Right hindlimb (tissue), 1 donor: ENCODE measurements at regions not wholly inside any gene's neighbourhood (a gene's known extent, or its start where the extent isn't known, plus 50 kb on each side); places are given as distances from the start of the nearest gene placed in this dataset.

Source experiments
- DNase-seq: peaks from one replicate; pipeline ENCODE4 v3.0.0-alpha.2; 2018

DNA sequence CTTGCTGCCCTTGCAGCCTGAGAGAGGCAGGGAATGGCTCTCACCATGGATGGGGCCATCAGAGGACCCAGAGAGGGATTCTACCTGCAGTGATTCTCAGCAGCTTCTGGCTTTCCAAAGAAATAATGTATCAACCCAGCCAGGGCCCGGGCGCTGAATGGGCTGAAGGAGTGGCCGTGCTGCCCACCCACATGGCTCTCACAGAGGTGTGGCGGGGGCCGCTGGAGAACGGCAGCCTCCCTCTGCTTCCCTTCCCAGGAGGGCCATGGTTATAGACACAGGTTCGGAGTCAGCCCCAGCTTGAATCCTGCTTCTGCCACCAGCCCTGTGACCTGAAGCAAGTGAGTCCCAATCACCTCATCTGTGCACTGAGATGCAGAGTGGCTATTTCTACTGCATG, 82.7 kb downstream of the THAP12 start:
- no peak for DNase-seq

DNA sequence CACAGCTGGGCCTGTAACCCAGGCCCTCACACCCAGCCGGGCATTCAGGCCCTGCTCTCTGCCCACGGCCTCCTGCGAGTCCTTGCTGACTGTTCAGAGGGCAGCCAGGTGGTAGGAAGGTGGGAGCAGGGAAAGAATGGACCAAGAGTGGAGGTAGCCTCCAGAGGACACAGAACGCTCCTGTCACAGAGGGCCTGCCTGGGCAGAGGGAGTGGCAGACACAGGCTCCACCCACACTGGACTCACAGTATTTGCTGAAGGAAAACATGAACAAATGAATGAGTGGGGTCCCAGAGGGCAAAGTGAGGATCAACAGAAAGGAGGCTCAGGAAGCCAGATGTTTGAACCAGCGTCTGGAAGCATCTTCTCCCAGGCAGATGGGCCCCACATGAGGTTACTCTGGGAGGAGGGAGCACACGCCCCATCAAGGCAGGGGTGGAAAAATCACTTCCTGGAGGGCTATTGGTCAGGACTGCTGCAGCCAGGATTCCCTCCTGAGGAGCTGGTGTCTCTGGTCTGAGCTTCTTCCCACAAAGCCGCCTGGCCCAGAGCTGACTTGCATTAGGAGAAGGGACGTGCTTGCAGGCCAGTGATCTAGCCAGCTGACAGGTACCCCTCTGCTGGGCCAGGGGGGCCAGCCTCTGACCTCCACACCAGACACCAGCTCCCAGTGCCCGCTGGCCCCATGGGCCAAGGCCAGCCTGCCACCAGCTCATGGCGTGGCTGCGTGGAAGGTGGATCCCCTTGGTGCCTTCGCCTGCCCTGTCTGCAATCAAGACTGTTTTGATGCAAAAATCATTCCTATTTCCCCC, 84.0 kb downstream of the THAP12 start:
- no peak for DNase-seq

DNA sequence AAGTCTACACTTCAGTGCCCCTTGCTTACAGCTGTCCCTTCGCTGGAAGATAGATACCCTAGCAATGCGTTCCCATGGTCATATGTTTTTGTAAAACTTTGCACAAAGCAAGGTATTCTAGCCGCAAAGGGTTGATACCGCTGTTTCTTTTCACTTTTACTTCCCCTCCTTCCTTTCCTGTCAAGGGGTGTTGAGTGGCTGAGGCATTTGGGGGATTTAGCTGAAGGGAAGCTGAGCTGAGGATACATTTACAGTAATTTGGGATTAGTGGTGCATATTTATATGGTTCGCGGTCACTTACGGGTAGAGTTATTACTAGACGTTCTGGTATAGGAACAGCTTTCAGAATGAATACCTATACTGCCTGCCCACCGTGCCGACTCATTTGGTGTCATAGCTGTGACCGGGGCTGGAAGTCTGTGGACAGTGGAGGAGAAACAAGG, 86.9 kb upstream of the WNT11 start:
- no peak for DNase-seq

DNA sequence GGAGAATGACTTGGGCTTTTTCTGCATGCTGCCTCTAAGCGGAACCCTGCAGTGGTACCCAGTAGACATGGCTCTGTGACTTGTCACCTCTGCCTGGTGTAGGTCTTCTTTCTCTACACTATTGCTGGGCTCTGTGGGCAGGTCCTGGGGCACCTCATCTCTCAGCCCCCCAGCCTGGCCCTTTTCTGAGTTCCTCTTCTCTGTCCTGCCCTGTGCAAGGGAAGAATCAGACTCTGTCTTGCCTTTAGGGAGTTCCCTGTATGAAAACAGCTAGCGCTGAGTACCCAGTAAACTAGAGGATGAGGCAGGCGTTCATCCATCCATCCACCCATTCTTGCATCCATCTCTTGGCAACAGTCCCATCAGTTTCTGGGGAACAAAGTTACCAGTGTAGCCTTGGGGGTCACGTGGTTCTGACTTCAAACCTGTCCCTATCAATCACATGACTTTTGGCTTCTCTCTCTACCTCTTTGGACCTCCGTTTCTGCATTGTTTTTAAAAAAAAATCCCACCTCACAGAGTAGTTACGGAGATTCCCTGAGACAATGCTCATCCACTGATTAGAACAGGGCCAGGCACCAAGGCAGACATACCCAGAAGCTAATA, 86.4 kb upstream of the WNT11 start:
- DNase-seq: no peak

DNA sequence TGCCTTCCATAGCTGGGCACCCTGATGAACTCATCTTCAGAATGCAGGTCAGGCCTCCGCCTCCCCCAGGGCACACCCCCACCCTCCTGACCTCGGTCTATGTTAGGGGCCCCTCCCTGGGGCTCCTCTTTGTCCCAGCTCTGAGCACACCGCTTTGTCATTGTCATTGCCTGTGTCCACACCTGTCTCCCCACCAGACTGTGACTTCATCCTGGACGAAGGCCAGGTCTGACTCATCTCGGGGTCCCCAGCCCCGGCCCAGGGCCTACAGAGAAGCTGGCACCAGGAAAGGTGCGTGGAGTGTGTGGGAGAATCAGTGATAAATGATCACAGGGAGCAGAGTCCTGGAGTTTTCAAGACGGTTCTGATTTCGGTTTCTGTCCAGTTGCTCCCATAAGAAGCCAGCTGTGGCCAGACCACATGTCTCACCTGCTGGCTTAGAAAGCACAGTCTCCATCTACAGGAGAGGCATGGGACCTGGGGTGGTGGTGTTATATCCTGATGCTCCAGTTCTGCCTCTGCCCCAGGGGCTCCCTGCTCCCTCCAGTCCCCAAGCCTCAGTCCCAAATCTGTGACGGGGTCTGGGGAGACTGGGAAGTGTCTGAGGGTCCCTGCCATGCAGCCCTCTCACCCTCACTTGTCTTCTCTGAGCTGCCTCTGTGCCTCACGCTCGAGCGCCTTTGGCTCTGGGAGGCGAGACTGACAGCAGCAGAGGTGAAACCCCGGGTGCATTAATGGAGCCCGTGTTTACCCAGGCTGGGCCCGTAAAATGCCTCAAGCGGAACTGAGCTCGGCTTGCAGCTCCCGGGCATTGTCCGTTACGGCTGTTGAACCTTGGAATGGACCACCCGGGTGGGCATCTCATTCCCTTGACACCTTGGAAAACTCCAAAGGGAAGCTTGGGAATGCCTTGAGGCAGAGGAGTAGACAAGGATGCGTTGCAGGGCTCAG, 85.5 kb upstream of the WNT11 start:
- DNase-seq: no peak

DNA sequence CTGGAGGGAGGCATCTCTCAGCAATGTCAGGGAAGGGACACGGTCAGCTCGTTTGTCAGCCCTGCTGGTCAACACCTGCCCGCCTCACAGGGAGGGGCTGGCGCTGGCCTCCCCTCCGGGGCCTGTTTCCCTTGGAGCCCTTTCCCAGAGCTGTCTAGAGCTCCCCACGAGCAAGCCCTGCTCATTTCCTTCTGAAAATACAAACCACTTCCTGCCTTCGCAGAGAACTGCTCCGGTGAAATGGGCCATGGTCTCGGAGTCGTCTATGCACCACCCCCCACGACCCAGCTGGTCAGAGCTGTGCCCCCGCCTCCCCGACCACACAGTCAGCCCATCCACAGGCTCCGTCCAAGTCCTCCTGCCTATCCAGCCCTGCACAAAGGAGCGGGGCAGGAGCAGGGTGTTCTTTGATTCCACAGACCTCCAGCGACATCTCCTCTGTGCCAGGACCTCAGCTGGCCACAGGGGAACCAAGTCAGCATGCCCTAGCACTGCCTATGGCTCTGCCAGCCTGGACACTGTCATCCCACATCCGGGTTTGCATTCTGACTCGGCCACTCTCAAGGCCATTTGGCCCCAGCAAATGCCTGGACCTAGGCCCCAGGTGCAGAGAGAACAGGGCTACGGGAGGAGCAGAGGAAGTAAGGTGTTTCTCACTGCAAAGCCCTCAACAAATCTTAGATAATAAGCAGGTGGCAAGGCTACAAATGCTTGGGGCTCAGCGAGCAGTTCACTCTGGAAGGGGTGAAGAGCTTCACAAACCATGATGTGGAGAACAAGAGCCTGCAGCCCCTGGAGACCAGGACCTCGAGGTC, 82.1 kb upstream of the WNT11 start:
- DNase-seq: no peak

DNA sequence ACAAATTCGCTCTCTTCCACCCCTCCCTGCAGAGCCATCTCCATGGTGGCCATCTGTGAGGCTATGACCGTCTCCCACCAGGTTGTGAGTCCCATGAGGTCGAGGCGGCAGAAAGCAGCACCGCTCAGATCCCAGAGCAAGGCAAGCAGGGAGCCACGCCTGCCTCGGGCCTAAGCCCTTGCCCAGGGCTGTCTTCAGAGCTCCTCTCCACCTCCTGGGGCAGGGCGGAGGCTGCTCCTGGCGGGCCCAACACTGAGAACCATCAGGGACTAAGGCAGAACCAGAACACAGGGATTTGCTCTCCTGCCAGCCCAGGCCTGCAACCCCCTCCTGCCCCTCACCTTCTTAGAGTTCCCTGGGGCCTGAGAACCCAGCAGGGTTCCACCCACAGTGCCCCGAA, 80.9 kb upstream of the WNT11 start:
- DNase-seq: no peak

DNA sequence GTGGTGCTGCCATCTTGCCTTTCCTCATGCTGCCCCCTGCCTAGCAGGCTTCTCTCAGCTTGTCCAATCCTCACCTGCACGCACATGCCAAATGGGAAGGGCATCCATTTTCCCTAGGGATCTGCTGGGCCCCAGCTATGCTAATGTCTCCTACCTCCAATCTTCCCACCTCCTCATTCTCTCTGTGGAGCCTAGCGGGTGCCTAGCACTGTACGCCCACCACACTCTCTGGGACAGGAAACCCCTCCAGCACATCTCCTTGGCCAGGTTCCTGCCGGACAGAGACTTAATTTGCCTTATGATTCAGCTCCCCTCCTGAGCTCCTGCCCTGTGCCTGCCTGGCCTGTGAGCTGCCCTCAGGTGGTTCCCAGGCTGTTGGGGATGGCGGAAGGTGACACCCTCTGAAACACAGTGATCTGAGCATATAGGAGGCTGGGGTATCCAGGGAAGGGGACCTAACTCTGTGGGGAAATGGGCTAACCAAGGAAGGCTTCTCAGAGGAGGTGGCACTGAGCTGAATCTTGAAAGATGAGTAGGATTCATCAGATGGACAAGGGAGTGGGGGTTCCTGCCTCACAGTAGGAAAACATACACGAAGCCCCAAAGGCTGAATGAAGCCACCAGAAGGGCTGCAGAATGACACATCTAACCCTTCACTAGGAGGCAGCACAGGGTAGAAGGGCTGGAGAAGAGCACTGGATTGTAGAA, 79.2 kb upstream of the WNT11 start:
- no peak for DNase-seq

DNA sequence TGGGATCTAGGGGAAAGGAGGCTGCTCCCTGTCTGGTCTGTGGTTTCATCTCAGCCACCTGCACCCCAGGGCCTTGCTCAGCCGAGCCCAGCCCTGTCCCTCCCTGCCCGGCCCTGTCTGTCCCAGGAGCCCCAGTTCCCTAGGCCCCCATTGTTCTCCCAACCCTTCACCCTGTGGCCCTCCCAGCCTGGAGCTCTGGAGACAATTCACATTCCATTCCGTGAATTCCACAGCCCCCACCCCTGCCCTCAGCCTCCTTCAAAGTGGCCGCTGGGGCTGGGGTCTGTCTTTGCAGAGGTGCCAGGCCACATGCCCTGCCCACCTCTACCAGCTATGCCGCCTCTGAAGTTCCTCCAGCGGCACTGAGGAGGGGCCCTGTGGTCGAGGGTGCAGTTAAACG, 77.9 kb upstream of the WNT11 start:
- DNase-seq: no peak

DNA sequence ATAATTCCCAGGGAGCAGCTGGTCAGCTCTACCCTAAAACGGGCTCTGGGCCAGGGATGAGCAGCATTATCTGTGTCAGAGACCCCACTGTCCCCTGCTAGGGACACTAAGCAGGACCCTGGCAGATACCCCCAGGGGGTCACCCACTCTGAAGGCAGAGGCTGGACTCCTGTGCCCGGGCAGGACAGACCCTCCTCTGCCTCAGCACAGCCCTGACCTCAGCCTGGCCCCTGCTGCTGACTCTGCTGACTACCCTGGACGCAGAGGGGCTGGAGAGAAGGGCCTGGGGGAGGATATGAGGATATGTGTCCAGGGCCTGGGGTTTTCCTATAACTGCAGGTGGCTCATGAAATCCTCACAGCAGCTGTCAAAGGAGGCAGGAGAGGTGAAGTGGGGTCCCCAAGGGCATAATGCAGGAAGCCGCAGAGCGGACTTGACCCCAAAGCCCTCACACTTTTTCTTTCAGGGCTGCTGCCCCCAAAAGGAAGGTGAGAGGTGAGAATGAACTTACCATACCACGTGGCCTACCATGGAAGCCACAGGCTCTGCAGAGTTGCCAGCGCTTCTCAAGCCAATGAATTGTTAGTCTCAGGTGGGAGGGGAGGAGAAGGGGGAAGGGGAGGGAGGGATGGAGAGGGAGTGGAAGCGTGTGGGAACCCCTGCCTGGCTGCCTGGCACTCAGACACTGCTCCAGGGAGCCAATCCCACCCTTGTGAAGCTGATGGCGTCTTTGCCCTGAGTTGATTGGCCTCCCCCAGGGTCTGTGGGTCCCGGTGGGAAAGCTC, 76.7 kb upstream of the WNT11 start:
- no peak for DNase-seq

DNA sequence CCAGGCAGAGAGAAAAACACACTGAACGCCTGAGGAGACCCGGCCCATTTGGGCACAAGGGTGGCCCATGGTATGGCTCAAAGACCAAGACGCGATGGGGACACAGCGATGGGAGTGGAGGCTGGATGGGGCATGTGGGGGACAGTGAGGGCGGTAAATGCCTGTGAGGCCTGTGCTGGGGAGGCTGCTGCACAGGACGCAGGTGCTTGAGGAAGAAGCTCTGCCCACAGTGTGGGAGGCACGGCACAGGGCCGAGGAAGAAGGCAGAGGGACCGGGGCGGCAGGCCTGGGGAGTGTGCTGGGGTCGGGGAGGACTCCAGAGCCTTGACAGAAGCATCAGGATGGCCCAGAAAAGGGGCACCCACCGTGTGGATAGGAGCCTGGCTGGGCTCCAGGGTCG, 75.9 kb upstream of the WNT11 start:
- no peak for DNase-seq

DNA sequence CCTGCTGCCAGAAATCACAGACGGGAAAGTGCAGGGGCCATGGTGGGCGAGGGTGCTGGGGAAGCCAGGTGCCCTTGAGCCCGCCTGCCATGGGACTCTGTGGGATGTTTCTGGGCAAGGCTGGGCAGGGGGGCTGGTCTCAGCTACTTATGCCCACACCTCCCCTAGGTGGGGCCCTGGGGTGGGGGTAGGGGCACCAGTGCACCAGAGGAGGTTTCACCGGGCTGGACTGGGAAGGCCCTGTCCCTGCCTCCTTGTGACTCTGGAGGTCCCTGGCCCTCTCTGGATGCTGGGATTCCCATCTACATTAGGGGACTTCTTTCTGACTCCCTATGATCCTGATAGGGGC, 75.2 kb upstream of the WNT11 start:
- DNase-seq: no peak

DNA sequence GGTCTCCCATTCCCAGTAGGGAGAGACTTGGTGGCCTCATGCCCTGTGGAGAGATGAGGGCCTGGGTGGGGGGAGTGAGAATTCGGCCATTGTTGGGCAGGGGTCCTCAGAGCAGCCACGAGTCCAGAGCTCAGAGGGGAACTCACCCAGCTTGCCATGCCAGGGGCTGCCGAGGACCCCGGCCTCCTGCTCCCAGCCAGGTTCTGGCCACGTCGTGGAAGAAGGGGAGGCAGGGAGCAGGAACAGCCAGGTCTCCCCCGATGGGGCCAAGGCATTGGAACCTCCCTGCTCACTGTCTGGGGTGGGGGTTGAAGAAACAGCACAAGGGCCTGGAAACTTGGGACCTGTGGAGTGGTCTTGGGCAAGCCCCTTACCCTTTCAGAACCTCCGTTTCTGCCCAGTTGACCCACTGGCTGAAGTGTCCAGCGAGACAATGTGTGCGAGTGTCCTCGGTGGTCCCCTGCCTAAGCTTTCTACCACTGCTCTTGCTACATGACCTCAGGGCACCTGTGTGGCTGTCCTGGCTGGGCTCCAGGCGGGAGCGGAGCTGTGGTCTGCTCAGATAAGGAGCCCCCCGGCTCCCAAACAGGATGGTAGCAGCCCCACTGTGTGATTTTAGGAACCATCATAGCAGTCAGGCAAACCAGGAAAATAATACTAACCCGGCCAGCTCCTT, 74.7 kb upstream of the WNT11 start:
- DNase-seq: no peak

DNA sequence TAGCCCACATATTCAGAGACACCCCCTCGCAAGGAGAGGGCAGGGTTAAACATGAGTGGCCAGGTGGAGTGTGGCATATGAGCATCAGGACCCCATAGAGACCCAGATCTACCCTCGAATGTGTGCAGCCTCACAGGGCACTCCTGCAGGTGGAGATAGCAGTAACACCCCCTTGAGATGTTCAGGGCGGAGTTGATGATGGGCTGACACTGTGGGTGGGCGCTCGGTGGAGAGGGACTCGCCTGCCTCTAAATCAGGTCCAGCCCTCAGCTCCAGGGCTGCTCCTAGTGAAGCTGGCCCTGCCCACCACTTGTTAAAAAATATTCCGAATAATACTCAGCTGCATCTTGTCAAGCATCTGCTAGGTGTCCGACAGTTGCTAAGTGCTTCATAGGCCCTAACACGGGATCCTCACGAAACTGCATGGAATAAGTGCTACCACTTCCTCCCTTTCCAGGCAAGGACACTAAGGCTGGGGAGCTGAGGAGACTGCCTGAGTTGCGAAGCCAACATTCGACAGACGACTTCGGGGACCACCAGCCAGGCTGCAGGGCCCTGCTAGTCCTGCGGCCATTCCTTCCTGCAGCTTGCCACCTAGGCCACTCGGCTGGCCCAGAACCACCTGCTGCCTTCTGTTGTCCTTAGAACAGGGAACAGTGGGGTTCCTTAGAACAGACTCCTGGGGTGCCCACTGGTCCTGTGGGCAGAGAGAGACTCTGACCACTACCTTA, 74.0 kb upstream of the WNT11 start:
- DNase-seq: no peak

DNA sequence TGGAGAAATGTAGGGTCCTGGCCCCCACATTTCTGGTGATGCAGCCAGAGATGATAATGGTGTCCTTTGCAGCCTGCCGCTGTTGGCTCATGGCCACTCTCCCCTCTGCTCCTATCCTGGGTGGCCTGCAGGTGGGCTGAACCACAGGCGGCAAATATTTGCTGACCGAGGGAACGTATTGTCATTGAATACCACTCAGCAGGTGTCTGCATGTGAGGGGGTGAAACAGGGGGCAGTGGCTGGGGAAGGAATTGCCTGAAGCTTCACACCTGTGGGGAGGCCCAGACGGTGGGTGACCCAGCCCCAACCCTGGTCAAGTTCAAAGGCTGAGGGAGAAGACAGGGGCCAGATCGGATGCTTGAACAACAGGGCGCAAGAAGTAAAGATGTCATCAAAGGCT, 73.3 kb upstream of the WNT11 start:
- DNase-seq: no peak

DNA sequence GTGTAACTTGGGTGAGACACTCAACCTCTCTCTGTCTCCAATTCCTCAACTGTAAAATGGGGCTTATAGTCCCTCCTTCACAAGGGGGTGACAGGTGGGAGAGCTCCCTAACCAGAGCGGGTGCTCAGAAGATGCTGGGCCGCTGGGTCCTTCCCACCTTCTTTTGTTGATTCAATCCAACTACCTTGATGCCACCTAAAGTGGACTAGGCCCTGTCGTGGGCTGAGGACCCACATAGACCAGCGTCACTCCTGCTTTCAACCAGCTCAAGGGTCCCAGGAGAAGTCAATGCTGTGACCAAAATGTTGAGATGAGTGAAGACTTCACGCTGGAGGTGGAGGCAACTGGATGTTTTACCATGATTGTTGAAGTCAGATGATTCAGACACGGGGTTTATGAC, 72.7 kb upstream of the WNT11 start:
- no peak for DNase-seq

DNA sequence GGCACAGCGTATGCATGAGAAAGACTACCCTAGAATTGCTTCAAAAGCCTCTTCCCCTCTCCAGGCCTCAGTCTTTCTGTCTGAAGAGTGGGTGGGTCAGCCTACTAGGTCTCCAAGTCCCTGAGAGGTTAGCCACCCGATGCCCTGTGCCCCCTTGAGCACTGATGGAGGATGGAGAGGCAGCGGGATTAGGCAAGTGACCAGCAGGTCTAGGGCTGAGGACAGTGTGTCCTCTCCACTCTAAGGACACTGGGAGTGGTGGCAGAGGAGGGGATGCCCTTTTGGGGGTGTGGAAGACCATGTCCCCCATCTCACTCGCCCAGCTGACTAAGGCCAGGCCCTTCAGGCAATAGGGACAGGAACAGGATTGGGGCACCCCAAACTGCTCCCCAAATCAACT, 72.2 kb upstream of the WNT11 start:
- DNase-seq: no peak

DNA sequence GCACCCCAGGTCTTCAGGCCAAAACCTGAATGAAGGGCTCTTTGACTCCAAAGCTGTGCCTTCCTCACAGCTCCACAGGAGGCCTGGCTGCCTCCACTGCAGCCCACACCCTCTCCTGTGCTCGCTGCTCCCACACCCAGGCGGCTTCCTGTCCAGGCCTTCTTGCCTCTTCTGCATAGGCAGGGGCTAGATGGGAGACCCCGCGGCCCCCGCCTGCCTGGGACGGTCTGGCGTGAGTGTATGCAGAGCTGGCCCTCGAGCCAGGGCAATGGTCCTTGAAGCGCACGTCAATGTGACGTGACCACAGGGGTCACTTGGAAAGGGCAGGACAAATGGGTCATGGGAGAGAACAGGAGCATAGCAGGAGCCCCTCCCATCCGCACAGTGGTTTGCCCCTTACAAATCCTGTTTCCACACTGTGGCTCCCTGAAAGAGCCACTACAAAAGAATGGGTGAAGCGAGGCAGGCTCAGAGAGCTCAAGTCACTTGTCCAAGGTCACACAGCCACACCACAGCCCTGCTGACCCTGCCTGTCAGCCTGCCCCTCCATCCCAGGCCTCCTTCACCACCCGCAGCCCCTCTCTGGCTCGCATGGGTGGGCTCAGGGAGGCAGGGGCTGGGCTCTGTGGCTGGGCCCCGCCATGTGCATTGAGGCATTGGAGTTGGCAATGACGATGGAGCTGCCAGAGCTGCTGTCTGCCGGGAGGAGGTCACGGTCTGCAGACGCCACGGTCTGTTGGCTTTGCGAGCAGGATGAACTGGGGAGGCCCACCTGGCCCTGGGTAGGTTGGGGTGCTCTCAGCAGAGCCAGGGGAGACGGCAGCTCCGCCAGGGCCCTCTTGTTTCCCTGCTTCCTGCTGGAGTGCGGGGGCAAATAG, 71.2 kb upstream of the WNT11 start:
- no peak for DNase-seq

DNA sequence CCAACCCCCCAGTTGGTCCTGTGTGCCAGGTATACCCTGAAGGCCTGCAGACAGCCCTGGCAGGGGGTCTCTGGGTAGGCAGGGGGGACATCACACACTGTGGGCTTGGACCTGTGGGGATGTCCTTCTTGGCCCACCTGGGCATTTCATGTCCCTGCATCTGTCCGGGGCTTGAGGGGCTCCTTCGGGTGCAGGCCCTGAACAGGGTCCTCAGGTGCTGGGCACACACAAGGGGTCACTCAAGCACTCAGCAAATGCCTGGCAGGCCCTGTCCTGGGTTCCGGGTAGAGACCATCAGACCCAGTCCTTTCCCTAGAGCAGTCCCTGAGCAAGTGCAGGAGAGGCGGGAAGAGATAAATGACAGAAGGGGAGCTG, 70.5 kb upstream of the WNT11 start:
- no peak for DNase-seq
